Fibroblast of lung (primary cell): ENCODE measurements at regions not wholly inside any gene's neighbourhood (a gene's known extent, or its start where the extent isn't known, plus 50 kb on each side); places are given as distances from the start of the nearest gene placed in this dataset.

Experiments used
- EZH2 ChIP-seq: IDR thresholded peaks from 2 replicates; pipeline ENCODE4 v1.5.1; 2012; ENCODE audit warnings: low read length, control low read depth, mild to moderate bottlenecking; ENCODE audit errors: missing control alignments
- TF ChIP-seq, protein P1 (sequence below), 2 donors: IDR thresholded peaks in 1 of 2; conservative IDR thresholded peaks in 1 of 2; 1 replicate in 1 of 2; 2 replicates in 1 of 2; pipeline ENCODE4 v1.5.1; 2011 to 2012; ENCODE audit warnings: low read length in 2 of 2, control low read depth in 1 of 2, inconsistent platforms in 1 of 2, low read depth in 1 of 2, mild to moderate bottlenecking in 1 of 2

DNA sequence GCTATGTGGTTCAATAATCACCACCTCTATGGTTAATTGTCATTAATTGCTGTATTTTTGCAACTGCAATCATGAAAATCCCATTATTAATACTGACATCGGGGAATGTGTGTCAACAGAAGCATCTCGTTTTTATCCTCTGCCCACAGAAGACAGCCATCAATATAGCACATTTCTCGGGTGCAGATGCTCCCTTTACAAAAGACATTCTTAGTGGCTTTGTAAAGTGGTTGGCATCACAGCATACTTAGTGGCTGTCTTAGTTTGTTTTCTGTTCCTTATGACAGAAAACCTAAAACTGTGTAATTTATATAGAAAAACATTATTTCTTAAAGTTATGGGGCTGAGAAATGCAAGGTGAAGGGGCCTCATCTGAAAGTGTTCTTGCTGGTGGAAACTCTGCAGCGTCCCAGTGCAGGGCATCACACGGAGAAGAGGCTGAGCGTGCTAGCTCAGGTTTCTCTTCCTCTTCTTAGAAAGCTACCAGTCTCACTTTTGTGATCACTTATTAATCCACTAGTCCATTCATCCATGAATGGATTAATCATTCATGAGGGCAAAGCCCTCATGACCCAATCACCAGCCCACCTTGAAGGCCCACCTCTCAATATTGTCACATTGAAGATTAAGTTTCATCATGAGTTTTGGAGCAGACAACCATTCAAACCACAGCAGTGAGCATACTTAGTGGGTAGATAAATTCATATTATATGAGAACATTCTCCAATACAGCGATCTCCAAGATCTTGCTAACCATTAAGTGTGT is 1067.7 kb upstream of the PABPC4L start:
- TF ChIP-seq, protein P1, sequence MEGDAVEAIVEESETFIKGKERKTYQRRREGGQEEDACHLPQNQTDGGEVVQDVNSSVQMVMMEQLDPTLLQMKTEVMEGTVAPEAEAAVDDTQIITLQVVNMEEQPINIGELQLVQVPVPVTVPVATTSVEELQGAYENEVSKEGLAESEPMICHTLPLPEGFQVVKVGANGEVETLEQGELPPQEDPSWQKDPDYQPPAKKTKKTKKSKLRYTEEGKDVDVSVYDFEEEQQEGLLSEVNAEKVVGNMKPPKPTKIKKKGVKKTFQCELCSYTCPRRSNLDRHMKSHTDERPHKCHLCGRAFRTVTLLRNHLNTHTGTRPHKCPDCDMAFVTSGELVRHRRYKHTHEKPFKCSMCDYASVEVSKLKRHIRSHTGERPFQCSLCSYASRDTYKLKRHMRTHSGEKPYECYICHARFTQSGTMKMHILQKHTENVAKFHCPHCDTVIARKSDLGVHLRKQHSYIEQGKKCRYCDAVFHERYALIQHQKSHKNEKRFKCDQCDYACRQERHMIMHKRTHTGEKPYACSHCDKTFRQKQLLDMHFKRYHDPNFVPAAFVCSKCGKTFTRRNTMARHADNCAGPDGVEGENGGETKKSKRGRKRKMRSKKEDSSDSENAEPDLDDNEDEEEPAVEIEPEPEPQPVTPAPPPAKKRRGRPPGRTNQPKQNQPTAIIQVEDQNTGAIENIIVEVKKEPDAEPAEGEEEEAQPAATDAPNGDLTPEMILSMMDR (conservative IDR thresholded peaks at IDR 0.05 in 1 of 2, IDR thresholded peaks at IDR 0.05 in 1 of 2; ENCODE audit: low read depth in 1 of 2, low read length in 2 of 2), result no peak
- no peak for TF ChIP-seq EZH2
